Body of pancreas (tissue), 4 donors: ENCODE measurements at regions not wholly inside any gene's neighbourhood (a gene's known extent, or its start where the extent isn't known, plus 50 kb on each side); places are given as distances from the start of the nearest gene placed in this dataset.

Experiments used
- CTCF ChIP-seq, 7 experiments: fragments of 450-650 bp in 4 of 7; fragments of 200-600 bp in 3 of 7; sonication (generic) in 3 of 7; IDR thresholded peaks; one replicate each; pipeline ENCODE4 v1.5.1; 2016 to 2019; ENCODE audit warnings: antibody characterized with exemption in 7 of 7
- POLR2A ChIP-seq, 3 donors: fragments of 450-650 bp; IDR thresholded peaks; one replicate each; pipeline ENCODE4 v1.6.1; 2016; ENCODE audit warnings: antibody characterized with exemption in 3 of 3, mild to moderate bottlenecking in 2 of 3

GRCh38 chr2:176910828-176911227 is 301.8 kb upstream of the HNRNPA3 start:
- TF ChIP-seq CTCF (IDR thresholded peaks at IDR 0.05) (no peak), POLR2A (IDR thresholded peaks at IDR 0.05) (no peak)
